ENCODE measurements at regions not wholly inside any gene's neighbourhood (a gene's known extent, or its start where the extent isn't known, plus 50 kb on each side); places are given as distances from the start of the nearest gene placed in this dataset.

DNA sequence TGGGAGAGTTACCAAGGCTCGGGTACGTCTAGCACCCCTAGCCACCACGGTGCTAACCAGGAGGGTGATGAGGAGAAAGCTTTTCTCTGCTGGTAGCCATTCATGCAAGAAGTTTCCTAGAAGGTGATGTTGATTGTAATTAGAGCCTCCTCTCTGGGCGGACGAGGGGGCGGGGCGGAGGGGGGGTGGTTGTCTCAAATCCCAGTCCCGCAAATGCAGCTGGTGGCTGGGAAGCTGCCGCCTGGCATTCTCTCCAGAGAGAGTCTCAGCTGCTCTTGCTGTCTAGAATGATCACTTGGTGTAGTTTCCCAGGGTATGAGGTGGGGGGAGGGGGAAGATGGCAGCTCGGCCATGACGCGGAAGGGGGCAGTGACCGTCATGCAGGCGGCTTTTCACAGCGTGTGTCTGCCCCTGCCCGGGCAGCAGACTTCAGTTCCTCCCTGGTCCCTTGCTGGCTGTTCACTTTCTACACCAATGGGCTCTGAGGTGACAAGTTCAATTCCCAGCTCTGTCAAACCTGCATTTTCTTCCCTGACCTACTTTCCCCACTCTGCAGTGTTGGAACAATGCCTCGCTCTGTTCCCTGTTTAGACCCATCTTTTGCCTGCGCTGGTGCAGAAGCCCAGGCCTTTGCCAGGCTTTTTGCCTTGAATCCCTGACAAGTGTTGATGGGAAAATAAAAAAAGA lies 61.5 kb upstream of the KLF7 start:
- no peak for DNase-seq (ENCODE audit: extremely low read depth, insufficient read length)
- TF ChIP-seq, protein P1, sequence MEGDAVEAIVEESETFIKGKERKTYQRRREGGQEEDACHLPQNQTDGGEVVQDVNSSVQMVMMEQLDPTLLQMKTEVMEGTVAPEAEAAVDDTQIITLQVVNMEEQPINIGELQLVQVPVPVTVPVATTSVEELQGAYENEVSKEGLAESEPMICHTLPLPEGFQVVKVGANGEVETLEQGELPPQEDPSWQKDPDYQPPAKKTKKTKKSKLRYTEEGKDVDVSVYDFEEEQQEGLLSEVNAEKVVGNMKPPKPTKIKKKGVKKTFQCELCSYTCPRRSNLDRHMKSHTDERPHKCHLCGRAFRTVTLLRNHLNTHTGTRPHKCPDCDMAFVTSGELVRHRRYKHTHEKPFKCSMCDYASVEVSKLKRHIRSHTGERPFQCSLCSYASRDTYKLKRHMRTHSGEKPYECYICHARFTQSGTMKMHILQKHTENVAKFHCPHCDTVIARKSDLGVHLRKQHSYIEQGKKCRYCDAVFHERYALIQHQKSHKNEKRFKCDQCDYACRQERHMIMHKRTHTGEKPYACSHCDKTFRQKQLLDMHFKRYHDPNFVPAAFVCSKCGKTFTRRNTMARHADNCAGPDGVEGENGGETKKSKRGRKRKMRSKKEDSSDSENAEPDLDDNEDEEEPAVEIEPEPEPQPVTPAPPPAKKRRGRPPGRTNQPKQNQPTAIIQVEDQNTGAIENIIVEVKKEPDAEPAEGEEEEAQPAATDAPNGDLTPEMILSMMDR (IDR thresholded peaks at IDR 0.05; ENCODE audit: insufficient read depth, low read length, poor library complexity, severe bottlenecking), result no peak
- no peaks in the 10 kb centered on the region for H3K36me3 ChIP-seq (ENCODE audit: control insufficient read depth, insufficient read depth, low read length)
- H3K4me3 ChIP-seq (replicated peaks; ENCODE audit: low read depth, low read length), result no peak overlapping the region
- no peaks in the 10 kb centered on the region for H3K27me3 ChIP-seq (replicated peaks; ENCODE audit: control insufficient read depth, insufficient read depth, low read length)

DNA sequence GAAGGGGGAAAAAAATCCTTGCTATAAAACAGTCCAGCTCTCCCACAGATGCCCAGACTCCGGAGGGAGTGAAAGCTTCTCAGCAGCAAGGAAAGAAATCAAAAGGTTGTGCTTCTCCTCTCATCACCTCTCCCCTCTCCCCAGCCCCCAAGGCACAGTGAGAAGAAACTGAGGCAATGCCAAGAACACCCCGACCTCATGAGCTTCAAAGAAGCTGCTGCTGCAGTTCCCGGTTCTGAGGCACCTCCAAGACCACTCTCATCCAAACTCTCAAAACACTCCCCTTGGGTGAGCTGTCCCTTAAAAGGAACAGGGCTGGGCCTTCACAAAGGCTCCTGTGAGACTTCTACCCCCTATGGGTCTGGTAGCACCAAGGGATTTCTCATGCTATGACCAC lies 62.0 kb upstream of the KLF7 start:
- TF ChIP-seq, protein P1 (IDR thresholded peaks at IDR 0.05; ENCODE audit: insufficient read depth, low read length, poor library complexity, severe bottlenecking), result no peak
- no peak overlapping the region for H3K4me3 ChIP-seq (replicated peaks; ENCODE audit: low read depth, low read length)
- no peaks in the 10 kb centered on the region for H3K36me3 ChIP-seq (ENCODE audit: control insufficient read depth, insufficient read depth, low read length)
- no peak for DNase-seq (ENCODE audit: extremely low read depth, insufficient read length)
- H3K27me3 ChIP-seq (replicated peaks; ENCODE audit: control insufficient read depth, insufficient read depth, low read length), result no peaks in the 10 kb centered on the region

DNA sequence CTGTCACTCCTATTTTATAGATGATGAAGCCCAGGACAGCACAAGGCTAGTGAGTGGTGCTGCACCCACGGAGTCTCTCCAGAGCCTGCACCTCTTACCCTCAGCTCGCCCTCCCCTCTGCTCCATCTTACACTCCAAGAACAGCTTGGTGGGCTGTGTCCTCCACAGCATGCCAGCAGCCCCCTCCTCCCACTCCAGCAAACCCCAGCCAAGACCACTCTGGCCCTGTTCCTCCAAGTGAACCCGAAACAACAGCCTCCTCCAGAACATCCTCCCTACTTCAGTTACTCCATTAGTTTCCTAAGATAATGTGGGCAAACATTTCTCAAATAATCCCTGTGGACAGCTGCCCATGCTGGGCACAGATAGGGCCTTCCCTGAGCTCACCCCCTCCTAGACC lies 62.7 kb upstream of the KLF7 start:
- Histone ChIP-seq H3K4me3 (replicated peaks; ENCODE audit: low read depth, low read length) (no peak overlapping the region), H3K36me3 (ENCODE audit: control insufficient read depth, insufficient read depth, low read length) (no peaks in the 10 kb centered on the region), H3K27me3 (replicated peaks; ENCODE audit: control insufficient read depth, insufficient read depth, low read length) (no peaks in the 10 kb centered on the region)
- no peak for DNase-seq (ENCODE audit: extremely low read depth, insufficient read length)
- TF ChIP-seq, protein P1 (IDR thresholded peaks at IDR 0.05; ENCODE audit: insufficient read depth, low read length, poor library complexity, severe bottlenecking), result no peak

DNA sequence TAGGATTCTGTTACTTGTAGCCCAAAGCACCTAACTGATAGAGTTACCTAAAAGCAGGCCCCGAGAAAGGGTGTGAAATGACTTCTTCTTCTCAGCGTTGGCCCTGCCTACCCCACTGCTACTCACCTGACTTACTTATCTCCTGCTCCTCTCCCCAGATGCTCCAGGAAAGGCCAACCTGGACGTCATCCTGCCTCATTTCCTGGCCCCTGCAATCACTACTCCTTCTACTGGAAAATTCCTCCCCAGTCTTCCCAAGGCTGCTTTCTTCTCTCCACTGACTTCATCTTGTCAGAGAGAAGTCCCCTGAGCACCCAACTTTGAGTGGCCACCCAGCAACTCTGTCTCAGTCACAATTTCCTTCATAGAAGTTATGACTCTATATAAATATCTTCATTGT lies 63.4 kb upstream of the KLF7 start:
- DNase-seq (ENCODE audit: extremely low read depth, insufficient read length), result no peak
- Histone ChIP-seq H3K27me3 (replicated peaks; ENCODE audit: control insufficient read depth, insufficient read depth, low read length) (no peaks in the 10 kb centered on the region), H3K4me3 (replicated peaks; ENCODE audit: low read depth, low read length) (no peak overlapping the region), H3K36me3 (ENCODE audit: control insufficient read depth, insufficient read depth, low read length) (no peaks in the 10 kb centered on the region)
- TF ChIP-seq, protein P1 (IDR thresholded peaks at IDR 0.05; ENCODE audit: insufficient read depth, low read length, poor library complexity, severe bottlenecking), result no peak

DNA sequence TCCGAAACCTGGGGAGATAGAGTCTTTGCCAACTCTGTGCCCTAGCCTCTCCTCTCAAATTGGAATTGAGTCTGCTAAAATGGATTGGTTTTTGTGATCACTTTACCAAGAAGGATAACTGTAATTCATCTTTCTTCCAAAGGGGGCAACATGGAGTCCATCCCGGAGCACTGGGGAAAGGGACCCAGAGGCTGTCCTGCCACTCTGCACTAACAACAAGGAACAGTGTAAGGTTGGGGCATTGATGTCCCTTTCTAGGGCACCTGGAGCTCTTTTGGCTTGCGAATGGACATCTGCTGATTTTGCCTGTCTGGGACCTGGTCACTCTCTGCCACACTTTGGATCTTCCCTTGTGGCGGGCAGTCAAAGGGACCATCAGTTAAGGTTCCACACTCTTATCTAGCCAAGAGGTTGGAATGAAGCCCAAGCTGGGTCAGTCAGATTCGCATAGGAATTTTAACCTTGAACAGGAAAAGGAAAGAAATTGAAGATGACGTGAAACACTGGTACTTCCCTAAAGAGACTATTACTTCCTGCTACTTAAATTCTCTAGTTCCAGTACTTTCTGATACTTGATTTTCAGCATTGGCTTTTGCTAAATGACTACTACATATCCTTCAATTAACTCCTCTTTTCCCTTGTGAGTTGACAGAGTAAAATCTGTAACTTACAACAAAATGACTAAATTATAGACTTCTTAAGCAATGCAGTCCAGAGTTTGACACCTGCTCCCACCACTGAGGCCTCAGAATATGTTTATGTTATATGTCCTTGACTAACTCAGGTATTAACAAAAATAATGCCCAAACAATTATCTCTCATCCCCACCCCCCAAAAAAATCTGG lies 64.7 kb upstream of the KLF7 start:
- H3K27me3 ChIP-seq (replicated peaks; ENCODE audit: control insufficient read depth, insufficient read depth, low read length), result no peaks in the 10 kb centered on the region
- TF ChIP-seq, protein P1 (IDR thresholded peaks at IDR 0.05; ENCODE audit: insufficient read depth, low read length, poor library complexity, severe bottlenecking), result peak; percentile 62
- no peaks in the 10 kb centered on the region for H3K36me3 ChIP-seq (ENCODE audit: control insufficient read depth, insufficient read depth, low read length)
- no peak for DNase-seq (ENCODE audit: extremely low read depth, insufficient read length)
- no peak overlapping the region for H3K4me3 ChIP-seq (replicated peaks; ENCODE audit: low read depth, low read length)
